ENCODE measurements at regions not wholly inside any gene's neighbourhood (a gene's known extent, or its start where the extent isn't known, plus 50 kb on each side); places are given as distances from the start of the nearest gene placed in this dataset.

GRCh38 chrX:98407584-98407983 lies 1523.9 kb downstream of the RPA4 start:
- no peak overlapping the region for H2BK15ac ChIP-seq (ENCODE audit: low read depth, low read length)
- no peak overlapping the region for H2AK9ac ChIP-seq (replicated peaks; ENCODE audit: low read depth, low read length, poor library complexity)
- no peak overlapping the region for H3K14ac ChIP-seq (replicated peaks; ENCODE audit: low read depth, low read length)
- ATAC-seq (ENCODE audit: low read depth) (no peak), DNase-seq (no peak)
- intact Hi-C loops (cut with micrococcal nuclease) = no loop called here
- H3K4ac ChIP-seq (ENCODE audit: low read depth, low read length) = no peak overlapping the region
- H3K4me2 ChIP-seq (ENCODE audit: low read depth, low read length) = no peak overlapping the region
- H3K56ac ChIP-seq (ENCODE audit: extremely low read depth, insufficient read depth, low read length) = no peak overlapping the region
- WGBS, 2 experiments (ENCODE audit: extremely low coverage in 2 of 2, insufficient read length in 1 of 2) = no CpG with 5 or more reads among the region's 4 CpGs
- H2BK120ac ChIP-seq (ENCODE audit: low read depth, low read length) = no peak overlapping the region
- no peaks in the 10 kb centered on the region for H4K20me1 ChIP-seq (ENCODE audit: insufficient read depth, low read length)
- H4K8ac ChIP-seq (ENCODE audit: low read depth in 2 of 2, low read length in 2 of 2) = no peak overlapping the region
- no peaks in the 10 kb centered on the region for H3K9me3 ChIP-seq (ENCODE audit: control insufficient read depth, insufficient read depth, low read length)
- ChIA-PET POLR2A (ENCODE audit: unreplicated experiment) (no interaction called here), CTCF (no interaction called here)
- no peaks in the 10 kb centered on the region for H3K4me1 ChIP-seq (ENCODE audit: control insufficient read depth, insufficient read depth, low read length)
- no peak overlapping the region for H3K27ac ChIP-seq (ENCODE audit: insufficient read depth, low read length)
- no peak overlapping the region for H4K91ac ChIP-seq (ENCODE audit: insufficient read depth, low read depth, low read length)
- no peaks in the 10 kb centered on the region for H3K27me3 ChIP-seq (ENCODE audit: control insufficient read depth, insufficient read depth, low read length)
- no peak overlapping the region for H2AFZ ChIP-seq (replicated peaks; ENCODE audit: low read length, poor library complexity)
- TF ChIP-seq FOS (IDR thresholded peaks at IDR 0.05; ENCODE audit: low read depth, low read length) (no peak), SMC3 (IDR thresholded peaks at IDR 0.05; ENCODE audit: low read depth, low read length) (no peak), POLR2A (IDR thresholded peaks at IDR 0.05; ENCODE audit: low read depth, low read length) (no peak), NFE2L2 (IDR thresholded peaks at IDR 0.05; ENCODE audit: low read depth, low read length) (no peak), ELK1 (IDR thresholded peaks at IDR 0.05; ENCODE audit: borderline replicate concordance, low read depth, low read length) (no peak), CTCF (conservative IDR thresholded peaks at IDR 0.05; ENCODE audit: low read depth, low read length) (no peak), RCOR1 (IDR thresholded peaks at IDR 0.05; ENCODE audit: insufficient replicate concordance, low read length) (no peak), RFX5 (IDR thresholded peaks at IDR 0.05; ENCODE audit: low read depth, low read length) (no peak), MAFK (IDR thresholded peaks at IDR 0.05; ENCODE audit: low read depth, low read length) (no peak), USF2 (IDR thresholded peaks at IDR 0.05; ENCODE audit: low read depth, low read length) (no peak), RAD21 (IDR thresholded peaks at IDR 0.05; ENCODE audit: low read length) (no peak), MAZ (IDR thresholded peaks at IDR 0.05; ENCODE audit: borderline replicate concordance, low read depth, low read length) (no peak), CEBPB (IDR thresholded peaks at IDR 0.05; ENCODE audit: low read depth, low read length) (no peak), CHD1 (IDR thresholded peaks at IDR 0.05; ENCODE audit: low read depth, low read length) (no peak), BHLHE40 (IDR thresholded peaks at IDR 0.05; ENCODE audit: low read depth, low read length) (no peak), MXI1 (IDR thresholded peaks at IDR 0.05; ENCODE audit: borderline replicate concordance, low read depth, low read length) (no peak)
- no peak overlapping the region for H2AK5ac ChIP-seq (ENCODE audit: low read depth, low read length)
- no peak overlapping the region for H2BK5ac ChIP-seq (ENCODE audit: low read depth, low read length, poor library complexity, severe bottlenecking)
- no TSS peak for BruUV-seq (replicated peaks)
- H3K9me1 ChIP-seq (ENCODE audit: insufficient read depth, low read length) = no peaks in the 10 kb centered on the region
- no peaks in the 10 kb centered on the region for H3K79me1 ChIP-seq (ENCODE audit: low read depth in 1 of 2, low read length in 2 of 2)
- in situ Hi-C loops (cut with MboI; ENCODE audit: low sequenced_read_pairs) = no loop called here
- no peak overlapping the region for H4K5ac ChIP-seq (ENCODE audit: low read depth, low read length)
- no peak overlapping the region for H3K18ac ChIP-seq (ENCODE audit: low read depth, low read length)
- no peak overlapping the region for H2BK20ac ChIP-seq (ENCODE audit: low read depth, low read length)
- dilution Hi-C loops (cut with HindIII; ENCODE audit: low sequenced_read_pairs, unreplicated experiment) = no loop called here
- no peak overlapping the region for H3K23ac ChIP-seq (ENCODE audit: low read depth, low read length)
- H3K36me3 ChIP-seq (ENCODE audit: control insufficient read depth, insufficient read depth, low read length) = no peaks in the 10 kb centered on the region
- no peak overlapping the region for H3K9ac ChIP-seq (ENCODE audit: low read depth, low read length)
- H3K4me3 ChIP-seq (ENCODE audit: insufficient read depth, low read depth, low read length) = no peak overlapping the region
